Activated T-cell treated with anti-CD3 and anti-CD28 coated beads, Interleukin-2, amount 50 U/mL, for 48 hours (primary cell): ENCODE measurements at regions not wholly inside any gene's neighbourhood (a gene's known extent, or its start where the extent isn't known, plus 50 kb on each side); places are given as distances from the start of the nearest gene placed in this dataset.

Experiments
- DNase-seq, 2 experiments: peaks; one replicate each; pipeline ENCODE4 v3.0.0-alpha.2; 2020

- DNase-seq = no peak
Observed at GRCh38 chr4:17164666-17165065, 266.2 kb upstream of the LDB2 start.

- no peak for DNase-seq
Observed at GRCh38 chr4:17163156-17163771, 264.8 kb upstream of the LDB2 start.

GRCh38 chr4:17157304-17157703 lies 258.9 kb upstream of the LDB2 start:
- no peak for DNase-seq

- DNase-seq = no peak
Observed at GRCh38 chr4:17155486-17155885, 257.0 kb upstream of the LDB2 start.

- DNase-seq = no peak
Observed at GRCh38 chr4:17153572-17153971, 255.1 kb upstream of the LDB2 start.

GRCh38 chr4:17152941-17153540 lies 254.6 kb upstream of the LDB2 start:
- no peak for DNase-seq

GRCh38 chr4:17142232-17142711 lies 243.8 kb upstream of the LDB2 start:
- no peak for DNase-seq

GRCh38 chr4:17138847-17139246 lies 240.4 kb upstream of the LDB2 start:
- DNase-seq = no peak

GRCh38 chr4:17134565-17134964 lies 236.1 kb upstream of the LDB2 start:
- no peak for DNase-seq

- DNase-seq = no peak
Observed at GRCh38 chr4:17134100-17134499, 235.7 kb upstream of the LDB2 start.

- DNase-seq = no peak
Observed at GRCh38 chr4:17132226-17132625, 233.8 kb upstream of the LDB2 start.

- no peak for DNase-seq
Observed at GRCh38 chr4:17128268-17128667, 229.8 kb upstream of the LDB2 start.

- no peak for DNase-seq
Observed at GRCh38 chr4:17126321-17126966, 228.0 kb upstream of the LDB2 start.

GRCh38 chr4:17124767-17125166 lies 226.3 kb upstream of the LDB2 start:
- no peak for DNase-seq

- DNase-seq = no peak
Observed at GRCh38 chr4:17120761-17121160, 222.3 kb upstream of the LDB2 start.

- no peak for DNase-seq
Observed at GRCh38 chr4:17117746-17118145, 219.3 kb upstream of the LDB2 start.

- no peak for DNase-seq
Observed at GRCh38 chr4:17115583-17115982, 217.1 kb upstream of the LDB2 start.

- peak; percentile 15 to 16 for DNase-seq
Observed at GRCh38 chr4:17112292-17112659, 213.8 kb upstream of the LDB2 start.

GRCh38 chr4:17109126-17109525 lies 210.7 kb upstream of the LDB2 start:
- DNase-seq = no peak

- no peak for DNase-seq
Observed at GRCh38 chr4:17103231-17103630, 204.8 kb upstream of the LDB2 start.

GRCh38 chr4:17098996-17099395 lies 200.6 kb upstream of the LDB2 start:
- no peak for DNase-seq

GRCh38 chr4:17098401-17098800 lies 200.0 kb upstream of the LDB2 start:
- no peak for DNase-seq

GRCh38 chr4:17097362-17097761 lies 198.9 kb upstream of the LDB2 start:
- no peak for DNase-seq

- no peak for DNase-seq
Observed at GRCh38 chr4:17096692-17097091, 198.2 kb upstream of the LDB2 start.

GRCh38 chr4:17095771-17096170 lies 197.3 kb upstream of the LDB2 start:
- no peak for DNase-seq
